Transverse colon (tissue), 3 donors: ENCODE measurements at regions not wholly inside any gene's neighbourhood (a gene's known extent, or its start where the extent isn't known, plus 50 kb on each side); places are given as distances from the start of the nearest gene placed in this dataset.

Experiments used
- POLR2A ChIP-seq: fragments of 450-650 bp; IDR thresholded peaks from one replicate; pipeline ENCODE4 v1.6.1; 2016; ENCODE audit warnings: antibody characterized with exemption, mild to moderate bottlenecking, moderate library complexity
- POLR2AphosphoS5 ChIP-seq, 3 donors: sonication (generic); formaldehyde crosslinking; IDR thresholded peaks; one replicate each; pipeline ENCODE4 v1.6.1; 2016; ENCODE audit warnings: antibody characterized with exemption in 3 of 3

DNA sequence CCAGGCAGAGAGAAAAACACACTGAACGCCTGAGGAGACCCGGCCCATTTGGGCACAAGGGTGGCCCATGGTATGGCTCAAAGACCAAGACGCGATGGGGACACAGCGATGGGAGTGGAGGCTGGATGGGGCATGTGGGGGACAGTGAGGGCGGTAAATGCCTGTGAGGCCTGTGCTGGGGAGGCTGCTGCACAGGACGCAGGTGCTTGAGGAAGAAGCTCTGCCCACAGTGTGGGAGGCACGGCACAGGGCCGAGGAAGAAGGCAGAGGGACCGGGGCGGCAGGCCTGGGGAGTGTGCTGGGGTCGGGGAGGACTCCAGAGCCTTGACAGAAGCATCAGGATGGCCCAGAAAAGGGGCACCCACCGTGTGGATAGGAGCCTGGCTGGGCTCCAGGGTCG, 75.9 kb upstream of the WNT11 start:
- TF ChIP-seq POLR2A (no peak), POLR2AphosphoS5 (IDR thresholded peaks at IDR 0.05) (no peak)
